Immature natural killer cell (primary cell): ENCODE measurements at regions not wholly inside any gene's neighbourhood (a gene's known extent, or its start where the extent isn't known, plus 50 kb on each side); places are given as distances from the start of the nearest gene placed in this dataset.

Experiments
- DNase-seq, 3 donors: peaks; one replicate each; pipeline ENCODE4 v3.0.0; 2022; ENCODE audit warnings: mixed read lengths in 1 of 3
- H3K27ac Mint-ChIP-seq, 6 donors: one replicate each; pipeline ENCODE4 v1.8.0; 2020; ENCODE audit warnings: mixed read lengths in 6 of 6, mild to moderate bottlenecking in 5 of 6, inconsistent platforms in 4 of 6, moderate library complexity in 3 of 6
- H3K27me3 Mint-ChIP-seq, 3 donors: one replicate each; pipeline ENCODE4 v1.8.0; 2020 to 2021; ENCODE audit warnings: low read depth in 3 of 3, mild to moderate bottlenecking in 3 of 3, mixed read lengths in 3 of 3, moderate library complexity in 3 of 3, inconsistent platforms in 1 of 3
- H3K36me3 Mint-ChIP-seq, 3 donors: one replicate each; pipeline ENCODE4 v1.8.0; 2020; ENCODE audit warnings: mixed read lengths in 3 of 3, inconsistent platforms in 2 of 3, mild to moderate bottlenecking in 2 of 3
- H3K4me1 Mint-ChIP-seq, 2 donors: one replicate each; pipeline ENCODE4 v1.8.0; 2020; ENCODE audit warnings: inconsistent platforms in 2 of 2, mild to moderate bottlenecking in 2 of 2, mixed read lengths in 2 of 2, moderate library complexity in 1 of 2
- H3K4me3 Mint-ChIP-seq, 5 donors: one replicate each; pipeline ENCODE4 v1.8.0; 2020; ENCODE audit warnings: mild to moderate bottlenecking in 5 of 5, mixed read lengths in 5 of 5, inconsistent platforms in 3 of 5, moderate library complexity in 3 of 5
- H3K9me3 Mint-ChIP-seq, 6 donors: one replicate each; pipeline ENCODE4 v1.8.0; 2020; ENCODE audit warnings: mild to moderate bottlenecking in 6 of 6, mixed read lengths in 6 of 6, inconsistent platforms in 4 of 6, moderate library complexity in 3 of 6

DNA sequence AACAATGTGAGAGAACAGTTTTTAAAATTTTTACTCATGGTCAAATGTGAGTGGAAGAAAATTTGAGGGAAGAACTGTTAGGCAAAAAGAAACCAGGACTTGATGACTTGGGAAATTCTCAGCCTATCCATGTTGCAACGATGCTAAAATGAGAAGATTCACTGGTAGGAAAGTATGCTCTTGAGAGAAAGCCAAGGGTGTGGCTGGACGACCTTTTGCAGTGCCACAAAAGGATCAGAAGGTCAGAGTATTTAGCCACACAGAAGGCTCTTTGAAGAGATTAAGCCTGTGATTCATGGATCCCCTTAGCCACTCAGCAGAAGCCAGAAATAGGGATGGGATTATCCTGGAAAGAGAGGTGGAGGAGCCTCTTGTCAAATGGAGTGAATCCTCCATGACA lies 336.8 kb downstream of the LRIG3 start:
- Mint-ChIP-seq H3K4me3 (no peak overlapping the region), H3K4me1 (no peaks in the 10 kb centered on the region), H3K27ac (no peak overlapping the region), H3K9me3 (peaks cover 0 to 9% (median 3%) of the 10 kb centered on the region in 6 donors), H3K36me3 (no peaks in the 10 kb centered on the region), H3K27me3 (no peaks in the 10 kb centered on the region)
- no peak for DNase-seq

DNA sequence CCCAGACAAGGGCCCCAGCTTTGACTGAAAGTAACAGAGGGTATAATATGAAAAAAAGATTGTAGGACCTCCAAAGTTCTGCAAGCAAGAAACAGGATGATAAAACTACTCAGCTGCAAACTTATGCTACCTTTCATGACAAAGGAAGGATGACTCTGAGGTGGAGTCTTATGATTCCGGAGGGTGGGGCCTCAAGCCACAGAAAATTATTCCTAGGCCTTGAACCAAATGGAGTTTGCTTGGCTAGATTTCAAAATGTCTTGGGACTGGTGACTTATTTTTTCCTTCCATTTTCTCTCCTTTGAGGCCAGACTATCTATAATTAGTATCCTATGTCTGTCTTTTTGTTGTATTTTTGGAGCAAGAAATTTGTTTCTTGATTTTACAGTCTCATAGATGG lies 336.4 kb downstream of the LRIG3 start:
- H3K4me1 Mint-ChIP-seq = no peaks in the 10 kb centered on the region
- H3K4me3 Mint-ChIP-seq = no peak overlapping the region
- H3K27ac Mint-ChIP-seq = no peak overlapping the region
- no peaks in the 10 kb centered on the region for H3K36me3 Mint-ChIP-seq
- no peaks in the 10 kb centered on the region for H3K27me3 Mint-ChIP-seq
- no peak for DNase-seq
- peaks cover 0 to 9% (median 3%) of the 10 kb centered on the region in 6 donors for H3K9me3 Mint-ChIP-seq

GRCh38 chr12:58584880-58585279 lies 335.4 kb downstream of the LRIG3 start:
- H3K4me1 Mint-ChIP-seq = no peaks in the 10 kb centered on the region
- no peaks in the 10 kb centered on the region for H3K27me3 Mint-ChIP-seq
- H3K9me3 Mint-ChIP-seq = peaks cover 0 to 9% (median 3%) of the 10 kb centered on the region in 6 donors
- H3K27ac Mint-ChIP-seq = no peak overlapping the region
- no peak for DNase-seq
- no peaks in the 10 kb centered on the region for H3K36me3 Mint-ChIP-seq
- no peak overlapping the region for H3K4me3 Mint-ChIP-seq

- no peak for DNase-seq
- Mint-ChIP-seq H3K9me3 (peaks cover 0 to 5% (median under 1%) of the 10 kb centered on the region in 6 donors), H3K4me3 (no peak overlapping the region), H3K27me3 (no peaks in the 10 kb centered on the region), H3K36me3 (no peaks in the 10 kb centered on the region), H3K4me1 (no peaks in the 10 kb centered on the region), H3K27ac (no peak overlapping the region)
Observed at GRCh38 chr12:58586762-58587161, 333.5 kb downstream of the LRIG3 start.

GRCh38 chr12:58588770-58589169 lies 331.5 kb downstream of the LRIG3 start:
- H3K9me3 Mint-ChIP-seq = peaks cover 0 to 2% (median 0%) of the 10 kb centered on the region in 6 donors

DNA sequence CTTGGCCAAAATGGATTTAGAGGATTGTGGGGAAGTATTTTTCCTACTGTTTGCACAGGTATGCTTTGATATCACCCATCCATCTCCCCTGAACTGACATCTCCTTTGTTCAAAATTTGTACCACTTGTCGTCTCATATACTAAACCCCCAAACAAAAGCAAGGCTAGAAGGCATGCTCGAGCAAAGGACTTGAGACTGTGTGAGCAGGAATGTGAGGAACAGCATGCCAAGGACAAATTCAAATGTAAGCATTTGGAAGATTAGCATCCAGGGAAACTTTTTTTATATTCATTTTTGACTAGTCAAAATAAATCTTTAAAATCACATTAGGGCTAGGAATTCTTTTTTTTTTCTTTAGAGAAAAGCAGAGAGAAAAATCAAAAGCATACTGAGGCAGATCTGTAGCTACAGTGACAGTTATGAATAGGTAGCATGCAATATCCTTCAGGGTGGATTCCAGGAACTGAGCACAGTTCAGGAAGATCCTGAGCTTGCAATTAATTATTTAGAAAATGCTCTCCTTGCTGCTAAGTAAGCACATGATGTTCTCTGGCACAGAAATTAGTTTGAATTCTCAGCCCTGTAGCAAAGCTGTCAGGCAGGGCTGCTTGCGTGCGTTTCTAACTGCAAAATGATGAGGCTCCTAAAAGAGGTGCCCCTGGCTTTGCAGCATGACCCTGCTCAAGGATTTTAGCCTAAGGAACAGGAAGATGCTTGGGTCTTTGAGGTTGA lies 327.7 kb downstream of the LRIG3 start:
- Mint-ChIP-seq H3K4me1 (no peaks in the 10 kb centered on the region), H3K27ac (no peak overlapping the region), H3K36me3 (no peaks in the 10 kb centered on the region), H3K27me3 (no peaks in the 10 kb centered on the region), H3K4me3 (no peak overlapping the region), H3K9me3 (peaks cover 0 to 6% (median 0%) of the 10 kb centered on the region in 6 donors)
- no peak for DNase-seq

More at GRCh38 chr12:58588770-58589169, 331.5 kb downstream of the LRIG3 start:
- Mint-ChIP-seq H3K27me3 (no peaks in the 10 kb centered on the region), H3K36me3 (no peaks in the 10 kb centered on the region), H3K27ac (no peak overlapping the region), H3K4me3 (no peak overlapping the region), H3K4me1 (no peaks in the 10 kb centered on the region)
- DNase-seq = no peak

DNA sequence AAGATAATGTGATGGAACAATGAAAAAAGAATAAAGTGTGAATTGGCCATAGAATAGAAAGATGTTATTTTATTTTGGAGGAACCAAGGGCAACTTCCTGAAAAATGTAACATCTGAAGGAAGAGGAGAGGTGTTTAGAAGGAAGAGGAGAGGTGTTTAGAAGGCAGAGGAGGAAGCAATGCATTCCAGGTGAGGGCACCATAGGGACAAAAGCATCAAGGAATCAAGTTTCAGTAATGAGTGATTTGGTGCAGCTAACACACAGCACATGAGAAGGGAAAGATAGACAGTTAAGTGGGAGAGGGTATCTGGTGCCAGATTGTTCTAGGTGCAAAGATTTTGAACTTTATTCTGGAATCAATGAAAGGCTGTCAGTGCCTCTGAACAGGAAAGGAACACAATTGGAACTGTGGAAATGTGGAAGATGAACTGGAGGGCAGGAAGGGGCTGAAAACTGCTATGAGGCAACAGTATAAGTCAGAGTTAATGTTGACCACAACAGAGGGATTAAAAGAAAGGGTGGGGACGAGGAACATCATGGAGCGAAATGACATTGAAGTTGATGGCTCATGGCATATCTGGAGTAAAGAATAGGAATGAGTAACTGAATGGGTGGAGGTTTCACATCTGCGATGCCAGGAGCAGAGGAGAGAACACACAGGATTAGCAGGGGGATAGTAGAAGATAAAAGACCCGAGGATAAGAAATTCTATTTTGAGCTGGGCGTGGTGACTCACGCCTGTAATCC lies 326.6 kb downstream of the LRIG3 start:
- Mint-ChIP-seq H3K4me3 (no peak overlapping the region), H3K9me3 (peaks cover 0 to 6% (median 0%) of the 10 kb centered on the region in 6 donors), H3K27ac (no peak overlapping the region), H3K36me3 (no peaks in the 10 kb centered on the region), H3K27me3 (no peaks in the 10 kb centered on the region), H3K4me1 (no peaks in the 10 kb centered on the region)
- DNase-seq = no peak

DNA sequence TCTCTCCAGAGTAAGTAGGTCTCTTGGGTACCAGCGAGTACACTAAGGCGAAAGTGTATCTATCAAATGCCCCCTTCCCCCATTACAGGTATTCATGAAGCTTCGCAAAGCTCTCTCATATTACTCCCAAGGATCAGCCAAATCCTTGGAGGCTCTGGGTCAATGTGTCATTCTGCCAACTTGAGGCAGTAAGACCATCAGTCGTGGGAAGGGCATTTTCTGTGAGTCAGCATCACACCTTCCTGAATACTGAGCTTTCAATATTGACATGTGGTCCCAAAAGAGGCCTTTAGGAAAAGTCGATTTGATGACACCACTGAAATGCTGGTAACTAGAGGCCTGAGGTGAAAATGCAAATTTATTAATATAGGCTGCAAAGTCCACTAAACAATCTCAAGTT lies 323.9 kb downstream of the LRIG3 start:
- Mint-ChIP-seq H3K4me3 (no peak overlapping the region), H3K9me3 (peaks cover 0 to 7% (median under 1%) of the 10 kb centered on the region in 6 donors), H3K36me3 (no peaks in the 10 kb centered on the region), H3K27ac (no peak overlapping the region), H3K27me3 (no peaks in the 10 kb centered on the region), H3K4me1 (no peaks in the 10 kb centered on the region)
- DNase-seq = no peak

DNA sequence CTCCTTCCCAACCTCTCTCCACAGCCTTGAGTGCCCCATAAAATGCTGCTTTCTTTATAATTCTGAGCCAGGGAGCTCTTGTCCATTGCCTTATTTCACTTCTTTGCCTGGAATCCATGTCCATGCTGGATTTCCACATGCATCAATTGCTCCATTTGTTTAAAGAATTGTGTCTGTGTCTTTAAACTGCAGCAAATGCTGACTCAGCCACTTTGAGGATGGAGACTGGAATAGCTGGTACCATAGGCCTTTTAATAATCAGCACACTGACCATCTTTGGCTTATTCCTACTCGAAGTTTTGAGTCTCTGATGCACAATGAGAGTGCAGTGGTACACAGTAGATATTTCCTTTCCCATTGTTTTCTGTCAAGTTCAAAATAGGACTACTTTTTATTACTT lies 318.8 kb downstream of the LRIG3 start:
- no peak for DNase-seq

DNA sequence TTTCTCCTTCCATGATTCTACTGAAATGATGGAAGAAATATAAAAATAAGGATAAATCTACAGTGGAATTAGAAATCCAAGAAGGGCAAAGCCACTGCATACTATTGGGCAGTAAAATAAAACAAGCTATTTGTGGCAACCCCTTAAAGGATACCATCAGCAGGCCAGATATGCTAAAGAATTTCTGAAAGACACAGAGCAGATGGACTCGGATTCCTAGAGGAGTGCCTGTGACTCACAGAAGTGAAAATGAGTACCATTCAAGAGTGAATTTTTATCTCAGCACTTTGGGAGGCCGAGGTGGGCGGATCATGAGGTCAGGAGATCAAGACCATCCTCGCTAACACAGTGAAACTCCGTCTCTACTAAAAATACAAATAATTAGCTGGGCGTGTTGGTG lies 318.1 kb downstream of the LRIG3 start:
- Mint-ChIP-seq H3K4me1 (no peaks in the 10 kb centered on the region), H3K27ac (no peak overlapping the region), H3K4me3 (no peak overlapping the region), H3K36me3 (no peaks in the 10 kb centered on the region), H3K9me3 (peaks cover 0 to 16% (median 8%) of the 10 kb centered on the region in 6 donors), H3K27me3 (no peaks in the 10 kb centered on the region)
- no peak for DNase-seq

More for the DNA sequence above, 318.8 kb downstream of the LRIG3 start:
- Mint-ChIP-seq H3K4me1 (no peaks in the 10 kb centered on the region), H3K27ac (no peak overlapping the region), H3K36me3 (no peaks in the 10 kb centered on the region), H3K9me3 (peaks cover 0 to 15% (median 7%) of the 10 kb centered on the region in 6 donors), H3K4me3 (no peak overlapping the region), H3K27me3 (no peaks in the 10 kb centered on the region)

DNA sequence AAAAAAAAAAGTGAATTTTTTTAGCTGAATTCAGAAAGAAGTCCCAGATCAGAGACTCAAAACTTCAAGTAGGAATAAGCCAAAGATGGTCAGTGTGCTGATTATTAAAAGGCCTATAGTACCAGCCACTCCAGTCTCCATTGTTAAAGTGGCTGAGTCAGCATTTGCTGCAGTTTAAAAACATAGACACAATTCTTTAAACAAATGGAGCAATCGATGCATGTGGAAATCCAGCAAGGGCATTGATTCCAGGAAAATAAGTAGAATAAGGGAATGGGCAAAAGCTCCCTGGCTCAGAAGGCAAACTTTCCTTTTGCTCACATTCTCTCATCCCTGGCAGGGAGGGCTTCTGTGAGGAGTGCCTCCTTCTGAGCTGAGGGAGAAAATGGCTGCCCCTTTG lies 317.6 kb downstream of the LRIG3 start:
- Mint-ChIP-seq H3K27me3 (peaks cover 0 to 1% (median 0%) of the 10 kb centered on the region in 3 donors), H3K36me3 (no peaks in the 10 kb centered on the region), H3K4me1 (no peaks in the 10 kb centered on the region), H3K27ac (no peak overlapping the region), H3K4me3 (no peak overlapping the region), H3K9me3 (peaks cover 2 to 16% (median 7%) of the 10 kb centered on the region in 6 donors)
- no peak for DNase-seq

DNA sequence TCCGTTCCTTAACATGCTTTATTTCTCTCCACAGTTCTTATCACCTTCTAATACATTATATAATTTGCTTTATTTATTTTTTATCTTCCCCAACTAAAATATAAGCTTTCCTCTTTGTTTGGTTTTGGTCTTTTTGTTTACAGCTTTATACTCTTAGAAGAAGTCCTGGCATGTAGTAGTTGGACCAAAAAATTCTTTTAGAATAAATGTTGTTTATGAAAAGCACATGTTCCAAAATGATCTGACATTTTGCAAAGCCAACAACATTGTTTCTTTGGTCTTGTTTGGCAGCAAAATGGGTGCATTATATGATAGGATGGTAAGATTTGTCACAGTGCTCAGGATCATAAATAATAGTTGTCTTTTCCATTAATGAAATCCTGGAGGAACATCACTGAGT lies 312.5 kb downstream of the LRIG3 start:
- H3K36me3 Mint-ChIP-seq = no peaks in the 10 kb centered on the region
- H3K4me3 Mint-ChIP-seq = no peak overlapping the region
- H3K27me3 Mint-ChIP-seq = peaks cover 0 to 4% (median 0%) of the 10 kb centered on the region in 3 donors
- H3K9me3 Mint-ChIP-seq = peaks cover 2 to 19% (median 9%) of the 10 kb centered on the region in 6 donors
- no peak overlapping the region for H3K27ac Mint-ChIP-seq
- DNase-seq = no peak
- no peaks in the 10 kb centered on the region for H3K4me1 Mint-ChIP-seq

GRCh38 chr12:58608711-58609110 lies 311.6 kb downstream of the LRIG3 start:
- Mint-ChIP-seq H3K9me3 (peaks cover 2 to 19% (median 7%) of the 10 kb centered on the region in 6 donors), H3K36me3 (no peaks in the 10 kb centered on the region), H3K4me3 (no peak overlapping the region), H3K27ac (no peak overlapping the region), H3K4me1 (no peaks in the 10 kb centered on the region), H3K27me3 (peaks cover 0 to 4% (median 0%) of the 10 kb centered on the region in 3 donors)
- no peak for DNase-seq

DNA sequence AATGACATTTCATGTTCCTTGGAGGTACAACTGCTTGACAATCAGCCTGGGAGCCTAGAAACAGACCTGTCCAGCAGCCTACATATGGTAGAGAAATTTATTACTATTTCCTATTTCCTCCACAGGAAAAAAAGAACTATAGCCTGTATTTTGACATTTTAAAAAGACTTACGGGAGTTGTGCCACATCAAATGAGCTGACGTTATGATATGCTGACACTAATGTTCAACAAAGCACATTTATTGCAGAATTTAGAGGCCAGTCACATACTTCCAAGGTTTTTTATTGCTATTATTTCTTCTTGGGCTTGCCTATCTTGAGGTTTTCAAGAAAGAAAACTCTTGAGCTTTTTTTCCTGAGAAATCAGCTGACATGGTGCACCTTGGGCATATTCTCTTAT lies 305.3 kb downstream of the LRIG3 start:
- Mint-ChIP-seq H3K27me3 (peaks cover 0 to 3% (median 2%) of the 10 kb centered on the region in 3 donors), H3K27ac (no peak overlapping the region), H3K4me3 (no peak overlapping the region), H3K36me3 (no peaks in the 10 kb centered on the region), H3K9me3 (peaks cover 3 to 15% (median 11%) of the 10 kb centered on the region in 6 donors), H3K4me1 (no peaks in the 10 kb centered on the region)
- no peak for DNase-seq
